ENCODE measurements at regions not wholly inside any gene's neighbourhood (a gene's known extent, or its start where the extent isn't known, plus 50 kb on each side); places are given as distances from the start of the nearest gene placed in this dataset.

GRCh38 chrX:82912382-82912781 lies 595.7 kb upstream of the POU3F4 start:
- DNase-seq (ENCODE audit: low spot score): no peak

DNA sequence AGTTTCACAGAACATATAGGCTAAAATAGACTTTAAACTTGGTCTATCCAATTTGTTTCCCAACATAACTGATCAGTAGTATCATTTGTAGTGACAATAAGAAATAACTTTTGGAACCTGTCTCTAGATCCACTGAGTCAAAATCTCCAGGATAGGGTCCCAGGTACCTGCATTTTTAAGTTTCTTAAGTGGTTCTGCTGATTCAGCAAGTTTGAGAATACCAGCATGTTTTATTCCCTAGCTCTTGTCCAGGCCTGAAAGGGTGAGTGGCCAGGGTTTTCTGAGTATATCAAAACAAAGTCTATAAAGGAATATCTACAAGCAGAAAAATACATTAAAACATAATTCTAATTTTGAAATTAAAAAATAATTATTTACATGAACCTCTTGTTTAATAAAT lies 573.1 kb upstream of the POU3F4 start:
- no peak for DNase-seq (ENCODE audit: low spot score)

GRCh38 chrX:82945332-82945731 lies 562.8 kb upstream of the POU3F4 start:
- peak; percentile 20 for DNase-seq (ENCODE audit: low spot score)

- peak; percentile 22 for DNase-seq (ENCODE audit: low spot score)
These were observed 547.0 kb upstream of the POU3F4 start for GRCh38 chrX:82961129-82961528.

DNA sequence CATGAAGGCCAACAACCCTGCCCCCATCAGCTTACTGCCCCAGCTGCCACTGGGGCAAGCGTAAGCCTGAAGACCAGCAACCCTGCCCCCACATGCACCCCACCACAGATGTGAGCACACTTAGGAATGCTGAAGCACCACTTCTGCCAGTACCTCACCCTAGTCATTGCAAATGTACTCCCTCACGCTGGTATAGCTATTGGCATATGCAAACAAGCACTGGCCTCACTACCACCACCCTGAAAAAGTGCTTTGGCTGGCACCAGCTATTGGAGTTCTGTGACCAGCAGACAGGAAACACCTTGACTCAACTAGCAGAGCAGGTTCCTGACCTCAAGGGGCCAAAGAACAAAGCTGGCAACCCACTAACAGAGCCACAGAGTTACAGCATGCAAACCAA lies 534.4 kb upstream of the POU3F4 start:
- no peak for DNase-seq (ENCODE audit: low spot score)

DNA sequence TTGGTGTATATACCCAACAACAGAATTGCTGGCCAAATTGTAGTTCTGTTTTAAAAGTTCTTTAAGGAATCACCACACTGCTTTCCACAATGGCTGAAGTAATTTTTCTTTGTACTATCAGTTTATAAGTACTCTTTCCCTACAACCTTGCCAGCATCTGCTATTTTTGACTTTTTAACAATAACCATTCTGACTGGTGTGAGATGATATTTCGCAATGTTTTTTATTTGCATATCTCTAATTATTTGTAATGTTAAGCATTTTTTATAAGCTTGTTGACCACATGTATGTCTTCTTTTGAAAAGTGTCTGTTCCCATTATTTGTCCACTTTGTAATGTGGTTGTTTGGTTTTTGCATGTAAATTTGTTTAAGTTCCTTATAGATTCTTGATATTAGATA lies 509.9 kb upstream of the POU3F4 start:
- no peak for DNase-seq (ENCODE audit: low spot score)

DNA sequence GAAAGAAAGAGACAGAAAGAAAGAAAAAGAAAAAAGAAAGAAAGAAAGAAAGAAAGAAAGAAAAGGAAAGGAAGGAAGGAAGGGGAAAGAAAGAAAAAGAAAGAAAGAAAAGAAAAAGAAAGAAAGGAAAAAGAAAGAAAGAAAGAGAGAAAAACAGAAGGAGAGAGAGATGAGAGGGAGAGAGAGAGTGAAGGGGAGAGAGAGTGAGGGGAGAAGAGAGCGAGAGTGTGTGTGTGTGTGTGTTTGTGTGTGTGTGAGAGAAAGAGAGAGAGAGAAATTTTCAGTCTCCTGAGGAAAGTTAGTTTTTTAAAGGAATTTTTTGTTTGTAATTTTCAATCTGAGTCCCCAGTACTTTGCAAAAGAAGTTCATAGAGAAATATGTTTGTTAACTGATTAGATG lies 504.1 kb upstream of the POU3F4 start:
- DNase-seq (ENCODE audit: low spot score): no peak

DNA sequence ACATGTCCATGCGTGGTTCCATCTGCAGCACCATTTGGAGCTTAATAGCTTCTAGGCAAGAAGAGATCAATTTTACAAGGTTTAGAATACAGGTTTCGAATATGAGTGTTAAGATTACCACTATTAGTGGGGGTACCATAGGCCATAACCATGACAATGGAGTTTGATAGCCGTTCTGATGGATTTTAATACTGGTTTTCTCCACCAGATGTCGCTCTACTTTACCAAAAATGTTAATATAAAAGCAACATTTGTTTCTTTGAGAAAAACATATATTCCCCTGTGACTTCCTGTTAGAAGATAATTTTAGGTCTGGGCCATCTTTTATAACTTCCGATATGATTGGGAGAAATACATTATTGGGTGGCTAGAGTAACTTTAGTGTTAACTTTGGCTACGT lies 499.7 kb upstream of the POU3F4 start:
- DNase-seq (ENCODE audit: low spot score): peak; percentile 52

GRCh38 chrX:83019258-83019657 lies 488.8 kb upstream of the POU3F4 start:
- DNase-seq (ENCODE audit: low spot score): no peak

GRCh38 chrX:83022020-83022419 lies 486.1 kb upstream of the POU3F4 start:
- DNase-seq (ENCODE audit: low spot score): peak; percentile 1

Measured in HT-29 (cell line).